Hepatocyte (in vitro differentiated cells): ENCODE measurements at regions not wholly inside any gene's neighbourhood (a gene's known extent, or its start where the extent isn't known, plus 50 kb on each side); places are given as distances from the start of the nearest gene placed in this dataset.

Experiments used
- EZH2phosphoT487 ChIP-seq: fragments of 200-600 bp; sonication (generic); IDR thresholded peaks from one replicate; pipeline ENCODE4 v1.6.1; 2018; ENCODE audit warnings: antibody characterized with exemption, mild to moderate bottlenecking, low read depth, moderate library complexity; ENCODE audit not compliant: unreplicated experiment, severe bottlenecking
- TF ChIP-seq, protein P1 (sequence below): fragments of 200-600 bp; sonication (generic); IDR thresholded peaks from 2 replicates; pipeline ENCODE4 v1.5.1; 2016; ENCODE audit warnings: antibody characterized with exemption, mild to moderate bottlenecking; ENCODE audit not compliant: poor library complexity

DNA sequence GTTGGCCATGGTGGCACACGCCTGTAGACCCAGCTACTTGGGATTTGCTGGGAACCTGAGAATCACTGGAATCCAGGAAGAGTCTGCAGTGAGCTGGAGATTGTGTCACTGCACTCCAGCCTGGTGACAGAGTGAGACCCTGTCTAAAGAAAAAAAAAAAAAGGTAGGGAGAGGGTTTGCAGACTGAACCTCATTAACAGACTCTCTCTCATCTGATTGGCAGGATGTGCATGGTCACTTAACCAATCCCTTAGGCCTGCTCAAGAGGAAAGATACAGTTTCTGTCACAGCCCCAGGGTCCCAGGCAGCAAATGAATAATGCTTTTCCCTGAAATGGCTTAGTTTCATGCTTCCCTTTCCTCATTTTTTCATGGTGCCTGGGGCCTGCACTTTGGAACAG is 160.5 kb upstream of the KCNJ16 start:
- TF ChIP-seq, protein P1, sequence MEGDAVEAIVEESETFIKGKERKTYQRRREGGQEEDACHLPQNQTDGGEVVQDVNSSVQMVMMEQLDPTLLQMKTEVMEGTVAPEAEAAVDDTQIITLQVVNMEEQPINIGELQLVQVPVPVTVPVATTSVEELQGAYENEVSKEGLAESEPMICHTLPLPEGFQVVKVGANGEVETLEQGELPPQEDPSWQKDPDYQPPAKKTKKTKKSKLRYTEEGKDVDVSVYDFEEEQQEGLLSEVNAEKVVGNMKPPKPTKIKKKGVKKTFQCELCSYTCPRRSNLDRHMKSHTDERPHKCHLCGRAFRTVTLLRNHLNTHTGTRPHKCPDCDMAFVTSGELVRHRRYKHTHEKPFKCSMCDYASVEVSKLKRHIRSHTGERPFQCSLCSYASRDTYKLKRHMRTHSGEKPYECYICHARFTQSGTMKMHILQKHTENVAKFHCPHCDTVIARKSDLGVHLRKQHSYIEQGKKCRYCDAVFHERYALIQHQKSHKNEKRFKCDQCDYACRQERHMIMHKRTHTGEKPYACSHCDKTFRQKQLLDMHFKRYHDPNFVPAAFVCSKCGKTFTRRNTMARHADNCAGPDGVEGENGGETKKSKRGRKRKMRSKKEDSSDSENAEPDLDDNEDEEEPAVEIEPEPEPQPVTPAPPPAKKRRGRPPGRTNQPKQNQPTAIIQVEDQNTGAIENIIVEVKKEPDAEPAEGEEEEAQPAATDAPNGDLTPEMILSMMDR: no peak
- no peak for TF ChIP-seq EZH2phosphoT487
